GM12878 (cell line): ENCODE measurements at regions not wholly inside any gene's neighbourhood (a gene's known extent, or its start where the extent isn't known, plus 50 kb on each side); places are given as distances from the start of the nearest gene placed in this dataset.

Source experiments
- ATAC-seq: fragments of 200-7000 bp; cut with Tn5 transposase; 3 replicates; pipeline ENCODE4 v1.9.1; 2020; ENCODE audit warnings: mild to moderate bottlenecking, moderate library complexity
- BruUV-seq: library from RNA; stranded (reverse); fragments of 400-500 nt; replicated peaks from 2 replicates; lab custom pipeline; 2021; lab: Mats Ljungman, UMichigan
- CTCF ChIA-PET: fragments of 300-600 bp; sonication (Branson Sonifier 250); formaldehyde crosslinking; extraction: SDS; loops from one replicate; lab custom pipeline; 2021; ENCODE audit warnings: inconsistent platforms; lab: Yijun Ruan, JAX
- POLR2A ChIA-PET: fragments of 350-600 bp; formaldehyde crosslinking; extraction: SDS; loops from one replicate; lab custom pipeline; 2021; ENCODE audit warnings: inconsistent platforms; lab: Charles Lee
- RAD21 ChIA-PET: fragments of 300-600 bp; sonication (Branson Sonifier 250); formaldehyde crosslinking; loops from one replicate; lab custom pipeline; 2023; ENCODE audit warnings: antibody characterized with exemption; ENCODE audit not compliant: unreplicated experiment; lab: Charles Lee
- SMC1A ChIA-PET: fragments of 300-600 bp; sonication (Branson Sonifier 250); formaldehyde crosslinking; loops from one replicate; lab custom pipeline; 2023; ENCODE audit not compliant: unreplicated experiment, uncharacterized antibody; lab: Charles Lee
- DNase-seq: peaks from one replicate; pipeline ENCODE4 v3.0.0-alpha.2; 2011; ENCODE audit warnings: low read depth, low spot score
- FAIRE-seq: peaks from 3 replicates; lab custom pipeline; 2011; peaks lifted over from hg19 to GRCh38; lab: Jason Lieb, UNC
- H2AFZ ChIP-seq: 2 replicates; pipeline ENCODE4 v1.6.0; 2011; ENCODE audit warnings: low read depth, low read length, control low read depth; ENCODE audit not compliant: control insufficient read depth
- H3K27ac ChIP-seq: 2 replicates; pipeline ENCODE4 v1.5.1; 2011; ENCODE audit warnings: control low read depth; ENCODE audit not compliant: control insufficient read depth, insufficient read depth
- H3K27me3 ChIP-seq, 2 experiments: replicated peaks in 1 of 2; 2 replicates each; pipeline versions ENCODE4 v1.6.0 to v1.6.1; 2011; ENCODE audit warnings: low read length in 1 of 2; ENCODE audit not compliant: control insufficient read depth in 2 of 2, insufficient read depth in 2 of 2
- H3K36me3 ChIP-seq, 2 experiments: 2 replicates each; pipeline ENCODE4 v1.5.1; 2011; ENCODE audit warnings: low read length in 1 of 2; ENCODE audit not compliant: control insufficient read depth in 2 of 2, insufficient read depth in 2 of 2
- H3K4me1 ChIP-seq: 2 replicates; pipeline ENCODE4 v1.6.1; 2011; ENCODE audit warnings: mild to moderate bottlenecking, low read length, moderate library complexity, mixed read lengths; ENCODE audit not compliant: control insufficient read depth, insufficient read depth
- H3K4me2 ChIP-seq: 2 replicates; pipeline ENCODE4 v1.6.0; 2011; ENCODE audit warnings: control low read depth; ENCODE audit not compliant: control insufficient read depth, insufficient read depth
- H3K4me3 ChIP-seq: fragments of 200-600 bp; sonication (generic); 2 replicates; pipeline ENCODE4 v1.5.1; 2016
- H3K79me2 ChIP-seq: 2 replicates; pipeline ENCODE4 v1.6.0; 2011; ENCODE audit warnings: low read length; ENCODE audit not compliant: control insufficient read depth, insufficient read depth
- H3K9ac ChIP-seq: 2 replicates; pipeline ENCODE4 v1.8.0; 2011; ENCODE audit warnings: low read length, control low read depth, mixed read lengths; ENCODE audit not compliant: control insufficient read depth, insufficient read depth
- H3K9me3 ChIP-seq: replicated peaks from 3 replicates; pipeline ENCODE4 v1.5.1; 2011; ENCODE audit warnings: mild to moderate bottlenecking, low read length; ENCODE audit not compliant: control insufficient read depth, insufficient read depth
- H4K20me1 ChIP-seq: 2 replicates; pipeline ENCODE4 v1.6.0; 2011; ENCODE audit not compliant: control insufficient read depth, insufficient read depth
- CEBPZ ChIP-seq: fragments of 150-350 bp; IDR thresholded peaks from 2 replicates; pipeline ENCODE4 v1.6.1; 2016; ENCODE audit warnings: low read depth, low read length
- CHD2 ChIP-seq: IDR thresholded peaks from 2 replicates; pipeline ENCODE4 v1.6.1; 2011; ENCODE audit warnings: low read depth, low read length, improper control_type of control experiment, borderline replicate concordance
- E2F4 ChIP-seq: IDR thresholded peaks from 2 replicates; pipeline ENCODE4 v1.6.1; 2012; ENCODE audit warnings: low read depth, low read length, improper control_type of control experiment
- EED ChIP-seq: sonication (generic); IDR thresholded peaks from 2 replicates; pipeline ENCODE4 v1.6.1; 2016; ENCODE audit warnings: antibody characterized with exemption, low read depth
- IKZF2 ChIP-seq, 2 experiments: fragments of 450-650 bp; IDR thresholded peaks; 2 replicates each; pipeline ENCODE4 v1.6.1; 2017; ENCODE audit warnings: mild to moderate bottlenecking in 2 of 2, moderate library complexity in 2 of 2
- IRF4 ChIP-seq: IDR thresholded peaks from 2 replicates; pipeline ENCODE4 v1.6.1; 2011; ENCODE audit warnings: low read depth, low read length
- KAT2A ChIP-seq: conservative IDR thresholded peaks from 2 replicates; pipeline ENCODE4 v1.6.1; 2011; ENCODE audit warnings: low read depth, low read length; ENCODE audit not compliant: control insufficient read depth
- KLF5 ChIP-seq: fragments of 450-650 bp; IDR thresholded peaks from 2 replicates; pipeline ENCODE4 v1.6.1; 2014; ENCODE audit warnings: mild to moderate bottlenecking; ENCODE audit not compliant: partially characterized antibody
- MEF2A ChIP-seq: IDR thresholded peaks from 2 replicates; pipeline ENCODE4 v1.6.1; 2011; ENCODE audit warnings: low read depth, mild to moderate bottlenecking, low read length, moderate library complexity; ENCODE audit not compliant: insufficient read depth
- MYB ChIP-seq: fragments of 150-350 bp; IDR thresholded peaks from 2 replicates; pipeline ENCODE4 v1.6.1; 2014; ENCODE audit warnings: mild to moderate bottlenecking, low read depth, low read length, borderline replicate concordance
- NBN ChIP-seq: fragments of 450-650 bp; IDR thresholded peaks from 2 replicates; pipeline ENCODE4 v1.6.1; 2016
- NR2C2 ChIP-seq: IDR thresholded peaks from 2 replicates; pipeline ENCODE4 v1.6.1; 2011; ENCODE audit warnings: borderline replicate concordance, low read depth; ENCODE audit not compliant: control insufficient read depth, insufficient read length
- NRF1 ChIP-seq: conservative IDR thresholded peaks from 2 replicates; pipeline ENCODE4 v1.6.1; 2011; ENCODE audit warnings: mild to moderate bottlenecking, low read depth, low read length, improper control_type of control experiment
- PAX8 ChIP-seq: fragments of 450-650 bp; IDR thresholded peaks from 2 replicates; pipeline ENCODE4 v1.6.1; 2017; ENCODE audit warnings: mild to moderate bottlenecking, moderate library complexity
- PML ChIP-seq: IDR thresholded peaks from 2 replicates; pipeline ENCODE4 v1.6.1; 2012; ENCODE audit warnings: low read length, inconsistent platforms
- SUZ12 ChIP-seq: fragments of 200-600 bp; sonication (generic); IDR thresholded peaks from one replicate; pipeline ENCODE4 v1.6.1; 2018; ENCODE audit warnings: antibody characterized with exemption, mild to moderate bottlenecking; ENCODE audit not compliant: unreplicated experiment
- ZNF207 ChIP-seq: fragments of 450-650 bp; IDR thresholded peaks from 2 replicates; pipeline ENCODE4 v1.6.1; 2014; ENCODE audit warnings: antibody characterized with exemption, mild to moderate bottlenecking, borderline replicate concordance
- ZNF592 ChIP-seq: fragments of 450-650 bp; IDR thresholded peaks from 2 replicates; pipeline ENCODE4 v1.6.1; 2017; ENCODE audit warnings: mild to moderate bottlenecking, moderate library complexity
- WGBS: methylation state at CpG from one replicate; pipeline ENCODE4 v1.1.6; 2016; ENCODE audit warnings: low lambda C conversion rate; ENCODE audit not compliant: insufficient replicate concordance, insufficient coverage; ENCODE audit errors: missing lambda C conversion rate; 5-methylcytosine and 5-hydroxymethylcytosine counted together
- in situ Hi-C: fragments of 300-500 bp; cut with MboI; formaldehyde crosslinking; loops from 9 replicates; pipeline ENCODE4 v1.14.3; 2018; ENCODE audit warnings: mixed read lengths
- intact Hi-C: fragments of 100-400 bp; cut with micrococcal nuclease; formaldehyde crosslinking; loops from one replicate; pipeline ENCODE4 v1.14.2; 2022; ENCODE audit not compliant: unreplicated experiment

- TF ChIP-seq CEBPZ = no peak
- TF ChIP-seq IRF4 = no peak
- TF ChIP-seq SUZ12 = no peak
- no peak for TF ChIP-seq NBN
Measured at GRCh38 chr6:86440608-86441007, 496.7 kb upstream of the HTR1E start (continued).

GRCh38 chr6:86423571-86423970 lies 513.8 kb upstream of the HTR1E start:
- ChIA-PET POLR2A (no interaction called here), CTCF (no interaction called here), SMC1A (no interaction called here), RAD21 (no interaction called here)
- 0% methylated on average over 1 of the region's 1 CpG for WGBS
- DNase-seq (no peak), ATAC-seq (no peak), FAIRE-seq (no peak)
- H3K9ac ChIP-seq = no peak overlapping the region
- H3K4me2 ChIP-seq = no peak overlapping the region
- H4K20me1 ChIP-seq = no peaks in the 10 kb centered on the region
- no peaks in the 10 kb centered on the region for H3K79me2 ChIP-seq
- BruUV-seq = no TSS peak
- H3K27ac ChIP-seq = no peak overlapping the region
- no peaks in the 10 kb centered on the region for H3K4me1 ChIP-seq
- no peak overlapping the region for H3K4me3 ChIP-seq
- H2AFZ ChIP-seq = no peak overlapping the region
- H3K36me3 ChIP-seq = no peaks in the 10 kb centered on the region
- no peaks in the 10 kb centered on the region for H3K27me3 ChIP-seq
- intact Hi-C loops = no loop called here
- no peaks in the 10 kb centered on the region for H3K9me3 ChIP-seq
- in situ Hi-C loops = no loop called here
- no peak for TF ChIP-seq MEF2A
- no peak for TF ChIP-seq PAX8
- TF ChIP-seq CHD2 = no peak
- no peak for TF ChIP-seq EED
- TF ChIP-seq ZNF207 = no peak
- TF ChIP-seq MYB = no peak
- TF ChIP-seq KLF5 = no peak
- TF ChIP-seq ZNF592 = no peak
- TF ChIP-seq KAT2A = no peak
- TF ChIP-seq PML = no peak
- no peak for TF ChIP-seq IKZF2 (IDR thresholded peaks at IDR 0.05)
- TF ChIP-seq NRF1 = no peak
- TF ChIP-seq E2F4 = no peak
- TF ChIP-seq NR2C2 = no peak
